Bronchial epithelial cell (primary cell): ENCODE measurements at regions not wholly inside any gene's neighbourhood (a gene's known extent, or its start where the extent isn't known, plus 50 kb on each side); places are given as distances from the start of the nearest gene placed in this dataset.
A peak's percentile ranks its signal among the peaks of the same experiment; 100 is the strongest.

Experiments used
- DNase-seq: peaks from one replicate; pipeline ENCODE4 v3.0.0-alpha.2; 2010; ENCODE audit warnings: low read depth
- FAIRE-seq: peaks from 2 replicates; lab custom pipeline; 2011; peaks lifted over from hg19 to GRCh38; lab: Jason Lieb, UNC
- H3K27me3 ChIP-seq: 2 replicates; pipeline ENCODE4 v1.5.1; 2011; ENCODE audit warnings: low read length; ENCODE audit not compliant: control insufficient read depth, insufficient read depth
- H3K36me3 ChIP-seq: 2 replicates; pipeline ENCODE4 v1.5.1; 2011; ENCODE audit warnings: low read length; ENCODE audit not compliant: control insufficient read depth, insufficient read depth
- H3K4me3 ChIP-seq: 2 replicates; pipeline ENCODE4 v1.5.1; 2011; ENCODE audit warnings: mild to moderate bottlenecking, low read depth, low read length, control low read depth
- TF ChIP-seq, protein P1 (sequence below): IDR thresholded peaks from 2 replicates; pipeline ENCODE4 v1.5.1; 2011; ENCODE audit warnings: mild to moderate bottlenecking, moderate library complexity, low read length, control low read depth, inconsistent platforms; ENCODE audit not compliant: insufficient read depth, severe bottlenecking

DNA sequence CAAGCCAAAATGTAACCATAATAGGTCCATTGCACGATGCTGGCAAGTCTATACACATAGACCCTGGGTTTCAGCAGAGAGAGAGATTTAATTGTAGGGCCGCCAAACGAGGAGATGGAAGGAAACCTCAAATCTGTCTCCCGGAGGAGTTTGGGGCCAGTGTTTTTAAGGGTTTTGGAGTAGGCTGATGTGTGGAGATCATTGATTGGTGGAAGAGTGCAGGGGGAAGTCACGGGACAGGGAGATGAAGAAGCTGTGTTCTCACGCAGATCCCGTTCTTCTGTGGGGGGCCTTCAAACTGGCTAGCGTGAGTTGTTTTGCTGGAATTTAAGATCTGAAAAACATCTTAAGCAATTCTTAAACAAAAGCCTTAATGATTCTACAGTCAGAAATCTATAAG lies 84.8 kb downstream of the KATNIP start:
- FAIRE-seq = no peak
- H3K4me3 ChIP-seq = no peak overlapping the region
- TF ChIP-seq, protein P1, sequence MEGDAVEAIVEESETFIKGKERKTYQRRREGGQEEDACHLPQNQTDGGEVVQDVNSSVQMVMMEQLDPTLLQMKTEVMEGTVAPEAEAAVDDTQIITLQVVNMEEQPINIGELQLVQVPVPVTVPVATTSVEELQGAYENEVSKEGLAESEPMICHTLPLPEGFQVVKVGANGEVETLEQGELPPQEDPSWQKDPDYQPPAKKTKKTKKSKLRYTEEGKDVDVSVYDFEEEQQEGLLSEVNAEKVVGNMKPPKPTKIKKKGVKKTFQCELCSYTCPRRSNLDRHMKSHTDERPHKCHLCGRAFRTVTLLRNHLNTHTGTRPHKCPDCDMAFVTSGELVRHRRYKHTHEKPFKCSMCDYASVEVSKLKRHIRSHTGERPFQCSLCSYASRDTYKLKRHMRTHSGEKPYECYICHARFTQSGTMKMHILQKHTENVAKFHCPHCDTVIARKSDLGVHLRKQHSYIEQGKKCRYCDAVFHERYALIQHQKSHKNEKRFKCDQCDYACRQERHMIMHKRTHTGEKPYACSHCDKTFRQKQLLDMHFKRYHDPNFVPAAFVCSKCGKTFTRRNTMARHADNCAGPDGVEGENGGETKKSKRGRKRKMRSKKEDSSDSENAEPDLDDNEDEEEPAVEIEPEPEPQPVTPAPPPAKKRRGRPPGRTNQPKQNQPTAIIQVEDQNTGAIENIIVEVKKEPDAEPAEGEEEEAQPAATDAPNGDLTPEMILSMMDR = no peak

DNA sequence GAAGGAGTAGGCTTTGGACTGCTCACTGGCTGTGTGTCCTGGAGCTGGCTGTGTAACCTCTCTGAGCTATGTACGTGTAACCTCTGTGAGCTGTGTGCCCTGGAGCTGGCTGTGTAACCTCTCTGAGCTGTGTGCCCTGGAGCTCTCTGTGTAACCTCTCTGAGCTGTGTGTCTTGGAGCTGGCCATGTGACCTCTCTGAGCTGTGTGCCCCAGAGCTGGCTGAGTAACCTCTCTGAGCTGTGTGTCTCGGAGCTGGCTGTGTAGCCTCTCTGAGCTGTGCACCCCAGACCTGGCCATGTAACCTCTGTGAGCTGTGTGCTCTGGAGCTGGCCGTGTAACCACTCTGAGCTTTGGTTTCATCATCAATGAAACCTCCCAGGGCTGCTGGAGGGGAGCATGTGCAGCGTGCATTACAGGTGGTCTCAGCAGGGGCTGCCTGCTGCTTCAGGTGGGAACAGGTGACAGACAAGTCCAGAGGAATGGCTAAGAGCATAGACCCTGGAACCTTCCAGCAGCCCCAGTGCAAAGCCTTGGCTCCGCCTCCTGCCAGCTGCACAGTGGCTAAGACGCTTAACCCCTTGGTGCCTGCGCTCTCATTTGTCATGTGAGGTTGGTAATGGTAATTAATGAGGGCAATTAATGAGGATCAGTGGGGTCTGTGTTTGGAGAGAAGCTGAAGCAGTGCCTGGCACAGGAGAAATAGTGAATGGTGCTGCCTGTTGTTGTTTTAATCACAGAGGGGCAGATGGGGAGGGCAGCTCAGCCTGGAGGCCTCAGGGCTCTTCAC lies 86.7 kb downstream of the KATNIP start:
- H3K27me3 ChIP-seq = no peaks in the 10 kb centered on the region
- TF ChIP-seq, protein P1 = no peak
- FAIRE-seq = no peak

More for the DNA sequence above, 84.8 kb downstream of the KATNIP start:
- H3K27me3 ChIP-seq = no peaks in the 10 kb centered on the region
- no peak for DNase-seq
- H3K36me3 ChIP-seq = peaks cover 1% of the 10 kb centered on the region

DNA sequence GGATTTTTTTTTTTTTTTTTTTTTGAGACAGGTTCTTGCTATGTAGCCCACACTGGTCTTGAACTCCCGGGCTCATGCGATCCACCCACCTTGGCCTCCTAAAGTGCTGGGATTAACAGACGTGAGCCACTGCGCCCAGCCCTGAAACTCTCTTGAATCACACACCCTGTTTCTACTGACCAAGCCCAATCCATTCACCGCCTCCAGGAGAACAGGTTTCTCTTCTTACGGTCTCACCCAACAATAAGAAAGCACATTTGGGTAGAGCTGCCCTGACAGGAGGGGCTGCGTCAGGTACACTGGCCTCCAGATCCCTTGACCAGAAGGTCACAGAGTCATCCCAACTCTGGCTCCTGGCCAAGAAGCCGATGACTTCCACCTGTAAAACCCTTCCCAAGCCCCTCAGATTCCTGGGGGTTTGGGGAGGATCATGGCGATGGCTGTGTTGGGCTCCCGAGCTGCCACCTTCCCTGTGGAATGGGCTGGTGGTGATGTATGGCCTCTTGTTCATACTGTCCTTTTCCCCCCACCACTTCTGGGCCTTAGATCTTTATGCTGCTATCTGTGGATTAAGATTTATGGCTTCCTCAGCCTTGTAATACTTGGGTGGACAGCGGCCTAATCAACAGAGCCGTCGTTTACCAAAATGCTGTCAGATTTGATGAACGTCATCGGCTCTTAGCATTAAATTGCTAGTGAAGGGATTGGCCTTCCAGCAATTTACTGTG lies 89.1 kb downstream of the KATNIP start:
- DNase-seq = peak; percentile 47
- TF ChIP-seq, protein P1 = no peak
- no peaks in the 10 kb centered on the region for H3K36me3 ChIP-seq
- no peak overlapping the region for H3K4me3 ChIP-seq
- FAIRE-seq = no peak
- no peaks in the 10 kb centered on the region for H3K27me3 ChIP-seq

More for the DNA sequence above, 86.7 kb downstream of the KATNIP start:
- Histone ChIP-seq H3K4me3 (no peak overlapping the region), H3K36me3 (peaks cover 1% of the 10 kb centered on the region)
- no peak for DNase-seq

DNA sequence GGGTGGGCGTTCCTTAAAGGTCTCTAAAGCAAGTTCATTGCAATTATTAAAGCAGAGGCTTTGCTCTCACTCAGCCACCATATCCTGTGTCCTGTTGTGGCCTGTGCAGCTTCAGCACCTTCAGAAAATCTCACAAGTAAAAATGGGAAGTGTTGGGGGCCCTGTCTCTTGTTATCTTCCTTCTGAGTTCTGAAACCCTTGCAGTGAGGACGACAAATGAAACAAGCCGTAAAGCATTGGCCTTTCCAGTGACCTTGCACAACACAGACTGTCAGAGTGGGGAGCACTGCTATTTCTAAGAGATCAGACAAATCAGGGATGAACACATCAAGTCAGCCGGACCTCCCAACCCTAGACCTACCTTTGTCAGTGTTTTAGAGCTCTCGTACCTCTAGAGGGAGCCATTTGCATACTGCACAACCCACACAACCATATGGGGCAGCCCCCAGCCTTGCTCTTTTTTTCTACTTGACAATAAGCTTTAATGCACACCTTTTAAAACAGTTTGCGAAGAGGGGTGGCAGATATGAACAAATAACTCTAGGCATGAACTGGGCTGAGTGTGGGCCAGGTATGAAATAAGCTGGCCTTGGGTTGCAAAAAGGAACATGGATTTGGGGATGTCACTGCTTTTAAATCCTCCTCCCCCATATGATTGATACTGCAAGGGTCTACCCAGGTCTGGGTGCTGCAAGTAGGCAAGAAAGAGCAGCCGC lies 89.8 kb downstream of the KATNIP start:
- DNase-seq (peak; percentile 53), FAIRE-seq (peak; percentile 28)
- Histone ChIP-seq H3K4me3 (no peak overlapping the region), H3K36me3 (no peaks in the 10 kb centered on the region), H3K27me3 (no peaks in the 10 kb centered on the region)
- TF ChIP-seq, protein P1 = peak; percentile 78

DNA sequence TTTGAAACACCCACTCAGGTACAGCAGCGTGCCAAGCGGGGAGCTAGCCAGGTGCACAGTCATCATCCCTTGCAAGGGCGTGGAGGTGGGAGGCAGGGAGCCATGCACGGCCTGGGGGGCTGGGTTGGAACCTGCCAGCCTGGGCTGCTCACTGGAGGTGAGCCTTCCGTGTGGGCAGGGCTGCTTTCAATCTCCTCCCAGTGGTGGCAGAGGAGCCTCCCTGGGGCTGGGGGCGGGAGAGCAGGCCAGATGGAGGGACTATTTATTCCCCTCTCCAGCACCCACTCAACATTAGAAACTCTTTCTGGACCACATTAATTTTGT lies 90.3 kb downstream of the KATNIP start:
- H3K27me3 ChIP-seq = no peaks in the 10 kb centered on the region
- TF ChIP-seq, protein P1 = no peak
- H3K36me3 ChIP-seq = no peaks in the 10 kb centered on the region
- peak; percentile 62 for DNase-seq
- no peak for FAIRE-seq
- H3K4me3 ChIP-seq = no peak overlapping the region
